Colon (tissue), 2 donors: ENCODE measurements at regions not wholly inside any gene's neighbourhood (a gene's known extent, or its start where the extent isn't known, plus 50 kb on each side); places are given as distances from the start of the nearest gene placed in this dataset.

ENCODE experiments used
- FAIRE-seq: peaks from 2 replicates; lab custom pipeline; 2012; peaks lifted over from hg19 to GRCh38; lab: Jason Lieb, UNC
- donor health status: control.
- donor health status: control.

DNA sequence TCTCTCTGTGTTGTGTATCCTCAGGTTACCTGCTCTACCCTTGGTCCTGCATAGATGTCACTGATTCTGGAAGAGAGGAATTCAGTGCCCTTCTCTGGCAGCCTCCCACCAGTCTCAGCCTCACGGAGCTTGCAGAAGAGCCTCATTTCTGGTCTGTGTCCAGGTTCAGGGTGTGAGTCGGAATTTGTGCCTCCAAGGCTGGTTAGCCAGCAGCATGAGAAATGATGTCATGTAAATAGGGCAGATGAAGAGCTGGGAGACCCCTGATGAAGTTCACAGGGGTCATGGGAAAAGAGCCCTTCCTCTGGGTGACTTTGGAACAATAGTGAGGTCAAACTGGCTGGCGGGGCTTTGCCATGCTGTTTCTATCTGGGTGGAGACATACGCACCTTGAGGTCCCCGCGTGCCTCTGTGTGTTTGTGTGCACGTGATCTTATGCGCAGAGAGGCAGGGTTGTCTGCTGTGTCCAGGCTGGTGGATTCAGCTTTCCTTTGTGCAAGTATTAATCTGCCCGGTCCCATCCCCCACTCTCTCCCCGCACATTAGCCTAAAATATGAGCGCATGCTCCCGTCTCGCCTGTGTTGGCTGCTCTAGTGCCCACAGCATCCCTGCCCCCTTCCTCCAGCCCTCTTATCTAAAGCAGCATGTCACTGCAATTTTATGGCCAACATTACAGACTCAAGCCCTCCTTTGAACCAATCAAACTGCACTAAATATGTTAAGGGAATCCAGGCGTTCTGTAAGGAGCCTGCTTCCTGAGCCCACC is 256.3 kb upstream of the ZFHX3 start:
- no peak for FAIRE-seq

DNA sequence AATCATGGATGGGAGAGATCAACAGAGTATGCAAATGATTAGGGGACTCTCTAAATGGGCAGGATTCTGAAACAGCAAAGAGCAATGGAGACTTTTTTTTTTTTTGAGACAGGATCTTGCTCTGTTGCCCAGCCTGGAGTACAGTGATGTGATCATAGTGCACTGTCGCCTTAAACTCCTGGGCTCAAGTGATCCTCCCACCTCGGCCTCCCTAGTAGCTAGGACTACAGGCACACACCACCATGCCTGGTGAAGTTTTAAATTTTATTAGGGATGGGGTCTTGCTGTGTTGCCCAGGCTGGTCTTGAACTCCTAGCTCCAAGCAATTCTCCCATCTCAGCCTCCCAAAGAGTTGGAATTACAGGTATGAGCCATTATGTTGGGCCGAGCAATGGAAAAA is 255.0 kb upstream of the ZFHX3 start:
- no peak for FAIRE-seq

DNA sequence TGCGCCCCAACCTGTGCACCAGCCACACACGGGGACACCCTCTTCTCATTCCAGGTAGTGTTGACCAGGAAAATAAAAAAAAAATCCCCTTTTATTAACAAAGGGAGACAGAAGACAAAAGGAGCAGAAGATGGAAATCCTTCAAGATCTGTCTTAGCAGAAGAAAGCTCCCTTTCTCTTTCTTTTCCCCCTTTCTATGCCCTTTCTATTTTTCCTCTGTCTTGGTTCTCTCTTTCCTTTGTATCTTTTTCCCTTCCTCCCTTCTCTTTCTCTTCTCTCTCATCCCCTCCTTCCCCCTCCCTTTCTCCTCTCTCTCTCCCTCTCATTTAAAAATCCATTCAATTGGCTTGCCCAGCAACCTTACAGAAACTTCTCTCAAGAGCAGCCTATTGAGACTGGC is 254.1 kb upstream of the ZFHX3 start:
- no peak for FAIRE-seq

DNA sequence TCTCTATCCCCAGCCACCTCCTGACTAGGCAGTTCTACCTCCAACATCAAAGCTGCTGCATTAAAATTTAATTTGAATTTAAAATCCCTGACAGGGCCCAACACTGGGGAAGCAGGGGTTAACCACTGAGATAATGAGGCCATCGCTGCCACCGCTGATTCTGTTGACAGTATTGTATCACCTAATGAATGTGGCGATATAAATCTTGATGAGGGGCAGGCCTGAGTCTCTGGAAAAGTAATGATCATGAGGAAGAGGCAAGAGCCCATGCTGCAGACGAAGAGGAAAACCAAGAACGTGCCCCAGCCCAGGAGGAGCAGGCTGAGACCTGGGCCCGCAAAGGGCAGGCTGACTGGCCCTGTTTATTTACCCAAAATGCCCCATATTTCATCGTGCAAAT is 251.4 kb upstream of the ZFHX3 start:
- FAIRE-seq: no peak

DNA sequence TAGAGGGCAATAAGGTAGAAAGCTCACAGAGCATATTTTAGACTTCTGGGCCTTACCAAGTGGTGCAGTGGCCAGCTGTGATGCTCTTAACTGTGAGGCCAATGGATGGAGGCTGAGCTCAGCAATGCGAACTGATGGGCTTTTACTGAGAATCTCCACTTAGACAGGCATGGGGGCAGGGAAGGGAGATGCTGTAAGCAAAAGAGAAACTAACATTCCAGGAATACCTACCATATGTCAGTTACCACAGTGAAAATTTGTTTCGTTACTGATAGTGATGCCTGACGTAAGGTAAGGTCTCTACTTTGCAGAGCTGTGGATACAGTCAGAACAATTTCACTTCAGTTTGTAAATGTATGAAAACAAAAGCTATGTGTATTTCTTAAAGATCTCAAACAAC is 250.6 kb upstream of the ZFHX3 start:
- FAIRE-seq: no peak

DNA sequence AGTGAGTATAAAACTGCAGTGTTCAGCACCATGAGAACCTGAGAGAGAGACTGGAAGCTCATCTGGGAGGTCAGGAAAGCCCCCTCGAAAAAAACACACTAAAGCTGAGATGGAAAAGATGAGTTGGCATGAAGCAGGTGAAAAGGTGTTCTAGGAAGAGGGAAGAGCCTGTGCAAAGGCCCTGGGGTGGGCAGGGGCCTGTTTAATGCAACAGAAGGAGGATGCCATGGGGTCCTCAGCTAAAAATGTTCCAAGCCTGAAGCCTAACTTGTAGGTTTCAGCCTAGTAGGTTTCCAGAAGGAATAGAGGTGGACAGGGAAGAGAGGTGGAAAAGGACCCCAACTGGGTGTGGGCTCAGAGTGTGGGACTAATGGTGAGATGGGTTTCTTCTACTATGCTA is 242.3 kb upstream of the ZFHX3 start:
- FAIRE-seq: no peak

DNA sequence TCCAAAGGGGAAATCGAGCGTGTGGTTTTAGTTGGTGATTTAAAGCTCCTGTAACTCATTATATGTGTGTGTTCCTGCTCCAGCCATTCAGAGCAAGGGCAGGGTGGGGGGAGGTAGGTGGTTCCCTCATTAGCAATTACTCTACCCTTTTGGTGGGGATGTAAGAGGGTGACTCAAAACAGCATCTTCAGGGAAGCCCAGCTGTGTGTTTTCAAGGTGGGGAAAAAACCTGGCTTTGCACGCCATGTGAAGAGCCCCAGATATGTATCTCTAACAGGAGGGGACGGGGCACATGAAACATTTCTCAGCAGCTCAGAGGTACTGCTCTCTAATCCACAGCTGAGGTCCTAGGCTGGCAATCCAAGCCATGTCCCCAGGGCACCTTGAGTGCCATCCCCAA is 241.3 kb upstream of the ZFHX3 start:
- FAIRE-seq: no peak

DNA sequence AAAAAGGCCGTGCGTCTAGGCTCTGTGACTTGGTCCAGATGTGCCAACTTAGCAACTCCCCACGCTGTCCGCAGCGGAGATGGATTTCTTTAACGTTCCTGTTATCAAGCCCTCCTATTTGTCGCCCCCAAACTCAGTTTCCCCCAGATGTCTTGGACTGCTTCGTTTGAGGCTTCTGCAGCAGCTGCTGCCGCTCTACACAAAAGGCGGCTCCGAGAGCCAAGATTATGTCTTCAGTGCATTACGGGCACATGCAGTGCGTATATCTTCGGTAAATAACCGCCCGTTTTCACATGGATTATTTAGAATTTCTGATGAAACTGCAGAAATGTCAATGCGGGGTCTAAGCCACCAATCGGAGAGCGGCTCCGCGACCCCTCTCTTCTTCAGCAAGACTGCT is 240.6 kb upstream of the ZFHX3 start:
- no peak for FAIRE-seq

DNA sequence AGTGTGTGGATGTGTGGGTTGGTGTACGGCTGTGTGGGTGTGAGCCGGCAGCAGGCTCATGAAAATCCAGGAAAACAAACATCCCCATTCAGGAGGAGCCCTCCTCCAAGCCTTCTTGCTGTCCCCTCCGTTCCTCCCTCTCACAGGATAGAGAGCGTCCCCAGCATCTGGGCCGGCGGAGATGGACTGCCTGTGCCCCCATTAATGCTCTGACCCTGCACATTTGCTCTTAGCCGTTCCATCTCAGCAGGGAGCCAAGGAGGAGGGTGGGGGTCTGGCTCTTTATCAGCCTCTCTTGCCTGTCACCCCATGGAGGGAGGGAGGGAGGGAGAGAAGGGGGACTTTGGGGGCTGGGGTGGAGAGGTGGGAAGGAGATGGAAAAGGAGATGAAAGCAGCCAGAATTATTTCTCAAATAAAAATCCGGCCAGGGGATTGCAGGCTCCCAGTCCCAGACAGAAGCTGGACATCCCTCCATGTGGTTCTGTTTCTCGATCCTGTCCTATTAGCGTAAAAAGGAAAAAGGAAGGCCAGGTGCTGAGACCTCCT is 240.0 kb upstream of the ZFHX3 start:
- FAIRE-seq: no peak

DNA sequence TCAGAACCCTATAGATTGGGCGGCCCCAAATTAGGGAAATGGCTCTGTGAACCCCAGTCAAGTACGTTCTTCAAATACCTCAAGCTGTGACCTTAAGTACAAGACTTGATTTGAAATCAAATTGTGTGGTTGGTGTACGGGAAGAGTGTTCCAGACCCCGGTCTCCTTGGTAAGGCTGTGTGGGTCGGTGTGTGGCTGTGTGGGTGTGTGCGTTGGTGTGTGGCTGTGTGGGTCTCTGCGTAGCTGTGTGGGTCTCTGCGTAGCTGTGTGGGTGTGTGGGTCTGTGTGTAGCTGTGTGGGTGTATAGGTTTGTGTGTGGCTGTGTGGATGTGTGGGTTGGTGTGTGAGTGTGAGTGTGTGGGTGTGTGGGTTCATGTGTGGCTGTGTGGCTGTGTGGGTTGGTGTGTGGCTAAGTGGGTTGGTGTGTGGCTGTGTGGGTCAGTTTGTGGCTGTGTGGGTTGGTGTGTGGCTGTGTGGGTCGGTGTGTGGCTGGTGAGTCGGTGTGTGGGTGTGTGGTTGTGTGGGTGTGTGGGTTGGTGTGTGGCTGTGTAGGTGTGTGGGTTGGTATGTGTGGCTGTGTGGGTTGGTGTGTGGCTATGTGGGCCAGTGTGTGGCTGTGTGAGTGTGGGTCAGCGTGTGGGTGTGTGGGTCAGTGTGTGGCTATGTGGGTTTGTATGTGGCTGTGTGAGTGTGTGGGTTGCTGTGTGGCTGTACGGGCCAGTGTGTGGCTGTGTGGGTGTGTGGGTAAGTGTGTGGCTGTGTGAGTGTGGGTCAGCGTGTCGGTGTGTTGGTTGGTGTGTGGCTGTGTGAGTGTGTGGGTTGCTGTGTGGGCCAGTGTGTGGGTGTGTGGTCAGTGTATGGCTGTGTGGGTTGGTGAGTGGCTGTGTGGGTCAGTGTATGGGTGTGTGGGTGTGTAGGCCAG is 238.7 kb upstream of the ZFHX3 start:
- no peak for FAIRE-seq

DNA sequence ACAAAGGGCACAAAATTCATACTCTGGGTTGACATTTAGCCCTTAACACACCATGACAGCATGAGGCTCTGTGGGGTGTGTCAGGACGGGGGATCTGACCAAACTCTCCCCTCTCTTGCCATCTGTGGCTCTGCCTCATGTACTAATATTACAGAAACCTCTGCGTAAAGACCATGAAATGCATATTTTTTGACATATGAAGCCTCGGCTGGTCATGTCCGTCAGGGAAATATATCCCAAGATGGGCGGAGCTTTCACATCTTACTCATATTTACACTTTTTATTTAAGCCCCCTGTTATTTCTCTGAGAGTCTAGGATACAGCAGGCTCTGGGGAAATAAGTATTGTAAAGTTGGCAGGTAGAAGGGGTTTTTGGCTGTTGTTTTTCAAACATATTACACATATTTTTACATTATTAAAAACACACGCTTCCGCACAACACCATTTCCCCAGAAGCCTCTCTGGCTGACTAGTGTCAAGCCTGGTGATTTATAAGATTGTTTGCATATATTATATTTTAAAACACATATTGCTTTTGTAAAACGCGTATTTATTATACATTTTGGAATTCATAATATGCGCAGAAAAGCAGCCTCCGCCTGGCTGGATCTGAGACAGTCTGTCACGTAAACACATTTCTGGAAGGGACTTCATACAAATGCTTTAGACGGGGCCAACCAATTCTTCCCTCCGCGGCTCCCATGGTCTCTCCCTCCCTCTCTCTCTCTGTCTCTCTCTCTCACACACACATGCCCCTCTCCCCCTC is 237.7 kb upstream of the ZFHX3 start:
- FAIRE-seq: no peak

DNA sequence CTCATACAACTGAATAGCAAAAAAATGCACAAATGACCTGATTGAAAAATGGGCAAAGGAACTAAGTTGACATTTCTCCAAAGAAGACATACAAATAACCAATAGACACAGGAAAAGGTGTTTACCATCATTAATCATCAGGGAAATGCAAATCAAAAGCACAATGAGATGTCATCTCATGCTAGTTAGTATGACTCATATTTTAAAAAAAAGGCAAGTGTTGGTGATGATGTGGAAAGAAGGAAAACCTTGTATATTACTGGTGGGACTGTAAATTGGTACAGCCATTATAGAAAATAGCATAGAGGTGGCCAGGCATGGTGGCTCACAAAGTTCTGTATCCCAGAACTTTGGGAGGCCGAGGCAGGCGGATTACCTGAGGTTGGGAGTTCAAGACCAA is 232.5 kb upstream of the ZFHX3 start:
- FAIRE-seq: no peak

DNA sequence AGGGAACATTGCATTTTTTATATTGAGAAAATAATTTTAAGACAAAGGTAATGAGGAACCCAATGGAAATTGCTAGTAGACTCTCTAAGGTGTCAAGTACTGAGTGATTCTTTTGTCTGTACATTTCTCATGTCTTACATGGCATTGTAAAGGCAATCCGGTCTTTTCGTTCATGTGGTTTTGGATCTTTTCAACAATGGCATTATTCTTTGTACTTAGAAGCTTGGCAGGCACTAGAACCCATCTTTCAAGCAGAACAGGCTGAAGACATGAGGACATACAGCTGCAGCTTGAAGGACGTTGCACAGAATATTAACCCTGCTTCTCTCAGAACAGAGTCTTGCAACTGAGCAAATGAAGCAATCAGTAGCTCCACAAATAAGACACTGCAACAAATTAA is 231.5 kb upstream of the ZFHX3 start:
- FAIRE-seq: no peak

DNA sequence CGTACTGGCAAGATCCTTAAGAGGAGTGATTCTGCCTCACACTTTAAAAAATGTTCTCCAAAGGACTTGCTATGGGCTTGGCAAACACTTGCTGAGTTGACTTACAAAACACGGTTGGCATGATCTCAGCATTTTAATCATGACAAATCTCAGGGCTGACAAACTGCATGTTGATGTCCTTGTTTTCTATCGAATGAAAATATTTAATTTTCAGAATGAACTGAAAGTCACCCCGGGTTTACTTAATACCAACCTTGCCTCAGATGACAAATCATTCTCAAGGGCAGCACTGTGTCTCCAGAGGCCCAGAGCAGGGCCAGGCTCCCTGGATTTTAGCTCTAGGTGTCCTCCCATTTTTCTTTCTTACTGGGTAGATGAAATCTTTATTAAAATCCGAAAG is 229.1 kb upstream of the ZFHX3 start:
- no peak for FAIRE-seq

DNA sequence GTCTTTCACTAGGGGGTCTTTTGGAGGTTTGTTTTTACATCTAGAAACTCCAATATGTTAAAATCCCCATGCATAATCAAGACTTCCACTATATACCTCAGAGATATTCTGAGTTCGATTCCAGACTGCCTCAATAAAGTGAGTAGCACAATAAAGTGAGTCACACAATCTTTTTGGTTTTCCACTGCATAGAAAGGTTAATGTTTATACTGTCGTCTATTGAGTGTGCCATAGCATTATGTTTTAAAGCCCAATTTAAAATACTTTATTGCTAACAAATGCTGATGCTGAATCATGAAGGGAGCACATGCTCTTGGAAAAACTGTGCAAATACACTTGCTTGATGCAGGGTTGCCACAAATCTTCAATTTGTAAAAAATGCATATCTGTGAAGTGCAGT is 227.5 kb upstream of the ZFHX3 start:
- FAIRE-seq: no peak

DNA sequence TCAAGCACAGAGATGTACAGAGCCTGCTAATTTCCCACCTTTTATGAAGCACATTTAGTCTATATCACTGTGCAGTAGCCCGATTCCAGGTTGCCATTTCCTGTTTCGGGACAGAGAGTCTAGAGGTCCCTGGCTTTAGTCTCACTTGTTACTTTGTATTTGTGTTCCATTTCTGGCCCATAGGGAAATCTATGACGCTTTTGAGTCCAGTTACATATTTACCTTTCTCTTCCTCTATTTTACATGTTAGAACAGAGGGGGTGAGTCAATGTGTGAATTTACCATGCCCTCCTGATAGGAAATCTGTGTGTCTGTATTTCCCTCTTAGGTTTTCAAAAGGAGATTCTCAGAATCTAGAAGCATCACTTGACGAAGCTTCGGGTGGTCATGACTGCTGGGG is 227.1 kb upstream of the ZFHX3 start:
- FAIRE-seq: no peak

DNA sequence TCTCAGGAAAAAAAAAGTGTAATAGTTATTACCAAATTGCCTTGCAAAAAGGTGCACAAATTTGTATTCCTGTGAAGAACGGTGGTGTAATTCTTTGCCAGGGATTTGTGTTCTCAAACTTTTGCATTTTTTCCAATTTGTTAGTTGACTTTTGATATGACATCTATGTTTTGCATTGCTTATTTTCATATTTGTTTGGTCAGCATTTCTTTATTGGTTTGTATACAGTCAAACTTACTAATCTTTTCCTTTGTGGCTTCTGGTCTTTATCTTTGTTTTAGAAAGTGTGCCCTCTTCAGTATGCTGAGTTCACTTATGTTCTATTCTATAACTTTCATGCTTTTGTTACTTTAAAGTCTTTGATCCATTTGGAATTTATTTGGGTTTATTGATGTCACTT is 226.2 kb upstream of the ZFHX3 start:
- no peak for FAIRE-seq

DNA sequence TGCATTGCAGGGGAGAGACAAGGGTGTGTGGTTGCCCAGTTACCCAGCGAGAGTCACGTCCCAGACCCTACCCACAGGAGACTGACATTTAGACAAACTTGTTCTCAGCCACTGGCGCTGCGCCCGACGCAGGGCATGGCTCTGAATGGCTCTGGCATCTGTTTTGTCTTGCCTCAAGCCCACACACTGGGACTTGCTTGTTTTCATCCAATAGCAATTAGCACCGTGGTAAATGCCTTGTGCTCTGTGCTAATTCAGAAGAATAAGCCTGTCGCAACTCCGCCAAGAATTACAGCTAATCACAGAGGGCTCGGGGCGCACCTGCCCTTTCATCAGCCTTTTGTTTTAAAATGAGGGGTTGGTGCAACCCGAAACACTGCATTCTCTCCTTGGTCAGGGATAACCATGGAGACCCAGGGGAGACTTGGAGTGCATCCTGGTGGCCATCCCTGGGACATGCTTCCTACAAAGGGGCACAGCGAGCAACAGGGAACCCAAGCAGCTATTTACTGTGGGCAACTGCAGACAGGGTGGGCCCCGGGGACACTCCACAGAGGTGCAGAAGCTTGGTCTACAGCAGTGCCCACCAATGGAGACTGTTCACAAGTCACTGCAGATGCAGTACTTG is 220.6 kb upstream of the ZFHX3 start:
- FAIRE-seq: no peak

DNA sequence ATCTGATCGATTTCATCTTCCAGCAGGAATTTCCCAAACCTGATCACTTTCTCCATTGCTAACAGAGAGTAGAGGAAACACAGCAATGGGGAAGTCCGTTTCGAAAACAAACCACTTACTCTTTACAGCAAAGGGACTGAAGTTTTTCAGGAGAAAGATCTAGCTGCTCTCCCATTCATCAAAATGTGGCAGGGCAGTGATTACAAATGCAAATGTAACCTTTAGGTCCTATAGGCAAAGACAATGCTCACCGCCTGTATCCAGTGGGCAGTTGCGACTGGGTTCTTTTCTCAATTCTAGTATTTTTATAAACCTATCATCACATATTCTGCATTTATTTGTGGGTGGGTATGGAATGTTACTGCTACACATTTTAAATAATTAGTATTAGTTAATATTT is 218.0 kb upstream of the ZFHX3 start:
- no peak for FAIRE-seq

DNA sequence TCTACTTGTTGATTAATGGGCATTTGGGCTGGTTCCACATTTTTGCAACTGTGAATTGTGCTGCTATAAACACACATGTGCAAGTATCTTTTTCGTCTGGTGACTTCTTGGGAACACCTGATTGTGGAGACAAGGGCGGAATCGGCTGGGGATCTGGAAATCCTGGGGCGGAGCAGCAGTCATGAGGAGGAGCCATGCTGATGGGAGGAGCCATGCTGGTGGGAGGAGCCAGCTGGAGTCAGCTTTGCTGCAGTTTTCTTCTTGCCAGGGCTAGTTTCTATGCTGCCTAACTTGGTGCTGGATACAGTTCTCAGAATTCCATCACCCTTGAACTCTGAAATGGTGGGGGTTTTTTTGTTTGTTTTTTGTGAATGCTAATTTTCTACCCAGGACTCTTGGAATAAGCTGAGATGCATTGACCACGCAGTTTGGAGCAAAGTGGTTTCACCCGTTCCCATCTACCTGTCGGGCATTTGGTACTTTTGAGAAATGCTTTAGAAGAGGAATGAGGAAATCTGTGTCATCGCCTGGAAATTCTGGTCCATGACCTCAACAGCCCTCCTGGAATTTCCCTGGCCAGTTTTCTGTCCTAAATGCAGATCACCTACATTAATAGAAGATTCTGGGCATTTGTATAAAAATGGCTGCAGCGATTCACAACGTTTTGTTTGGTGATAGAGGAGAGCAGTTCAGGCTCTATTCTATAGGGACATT is 217.4 kb upstream of the ZFHX3 start:
- FAIRE-seq: no peak

DNA sequence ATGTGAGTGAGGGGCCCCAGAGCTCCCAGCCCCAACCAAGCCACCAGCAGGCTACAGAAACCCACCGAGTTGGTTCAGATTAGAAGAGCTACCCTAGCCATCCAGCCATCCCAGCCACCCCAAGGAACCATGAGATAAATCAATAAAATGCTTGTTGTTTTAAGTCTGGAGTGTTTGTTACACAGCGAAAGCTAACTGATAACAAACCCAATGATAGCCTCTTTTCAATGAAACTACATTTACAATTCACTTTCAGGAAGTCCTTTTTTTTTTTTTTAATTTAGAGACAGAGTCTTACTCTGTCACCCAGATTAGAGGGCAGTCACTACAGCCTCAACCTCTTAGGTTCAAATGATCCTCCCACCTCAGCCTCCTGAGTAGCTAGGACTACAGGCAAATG is 215.0 kb upstream of the ZFHX3 start:
- no peak for FAIRE-seq
